ES-I3 (cell line): ENCODE measurements at regions not wholly inside any gene's neighbourhood (a gene's known extent, or its start where the extent isn't known, plus 50 kb on each side); places are given as distances from the start of the nearest gene placed in this dataset.

Experiments
- H3K36me3 ChIP-seq: 2 replicates; pipeline ENCODE4 v1.6.1; 2013; ENCODE audit warnings: mild to moderate bottlenecking, low read length, control low read depth, moderate library complexity; ENCODE audit not compliant: insufficient read depth
- H3K4me1 ChIP-seq: 2 replicates; pipeline ENCODE4 v1.6.1; 2013; ENCODE audit warnings: mild to moderate bottlenecking, control low read depth, low read length; ENCODE audit not compliant: insufficient read depth
- H3K9ac ChIP-seq: 2 replicates; pipeline ENCODE4 v1.6.1; 2013; ENCODE audit warnings: low read depth, mild to moderate bottlenecking, low read length, moderate library complexity
- H3K9me3 ChIP-seq: 2 replicates; pipeline ENCODE4 v1.6.1; 2013; ENCODE audit warnings: mild to moderate bottlenecking, low read length, moderate library complexity; ENCODE audit not compliant: control insufficient read depth, insufficient read depth

DNA sequence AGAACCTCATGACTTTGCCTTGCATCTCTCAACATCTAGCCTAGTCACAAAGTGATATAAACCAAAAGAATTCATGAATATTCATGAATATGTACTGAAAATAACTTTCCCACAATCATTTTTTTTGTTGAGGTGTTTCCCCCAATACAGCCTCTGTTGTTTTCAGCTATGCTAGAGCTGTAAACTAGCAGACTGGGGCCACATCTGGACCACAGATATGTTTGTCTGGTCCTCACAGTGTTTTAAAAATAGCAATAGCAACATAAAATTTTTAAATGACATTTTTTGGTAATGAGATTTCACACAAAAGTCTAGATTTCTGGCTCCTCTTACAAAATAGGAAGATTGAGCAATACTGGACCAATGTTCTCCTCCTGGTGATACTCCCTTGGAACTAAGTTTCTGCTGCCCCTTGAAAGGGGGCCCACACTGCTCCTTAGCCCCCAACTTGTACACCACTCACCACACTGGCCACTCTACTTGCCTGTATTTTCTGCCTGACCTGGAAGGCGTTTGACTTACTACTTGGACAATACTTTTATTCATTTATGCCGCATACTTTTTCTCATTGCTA lies 81.2 kb downstream of the BMP4 start:
- H3K36me3 ChIP-seq, result no peaks in the 10 kb centered on the region
- no peaks in the 10 kb centered on the region for H3K9me3 ChIP-seq
- no peaks in the 10 kb centered on the region for H3K4me1 ChIP-seq
- H3K9ac ChIP-seq, result no peak overlapping the region

DNA sequence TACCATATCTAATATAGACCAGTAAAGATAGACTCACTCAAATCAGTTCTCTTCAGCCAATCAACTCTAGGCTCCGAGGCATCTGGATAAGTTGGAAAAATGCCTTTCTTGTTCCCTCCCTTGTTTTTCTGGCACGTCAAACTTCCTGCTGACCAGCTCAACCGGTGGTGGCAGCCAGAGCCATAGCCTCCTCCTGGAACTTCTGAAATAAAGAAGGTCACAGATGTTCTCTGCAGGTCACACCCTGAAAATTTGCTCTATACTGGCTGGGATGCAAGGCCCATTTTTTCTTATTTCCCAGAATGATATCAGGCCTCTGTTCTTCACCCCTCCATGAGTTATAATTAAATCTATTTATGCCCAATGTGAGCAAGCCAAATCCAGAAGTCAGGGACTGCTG lies 81.9 kb downstream of the BMP4 start:
- no peaks in the 10 kb centered on the region for H3K36me3 ChIP-seq
- H3K9ac ChIP-seq, result no peak overlapping the region
- H3K4me1 ChIP-seq, result no peaks in the 10 kb centered on the region

DNA sequence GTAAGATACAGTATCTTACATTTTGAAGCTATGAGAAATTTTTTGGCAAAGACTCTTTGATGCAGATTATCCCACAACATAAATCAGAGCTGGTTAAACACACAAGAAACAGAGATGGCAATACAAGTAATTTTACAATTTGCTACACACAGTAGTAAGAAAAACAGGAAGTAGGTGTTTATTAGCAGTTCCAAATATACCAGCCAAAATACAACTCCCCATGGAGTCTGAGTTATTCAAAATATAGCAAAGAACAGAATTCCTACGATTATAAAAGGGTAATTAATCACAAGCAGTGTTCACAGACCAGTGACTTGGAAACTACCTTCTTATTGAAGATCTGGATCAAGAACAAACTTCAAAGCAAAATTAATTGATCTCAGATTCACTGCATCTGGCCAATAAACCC lies 83.9 kb downstream of the BMP4 start:
- Histone ChIP-seq H3K9me3 (no peaks in the 10 kb centered on the region), H3K4me1 (no peaks in the 10 kb centered on the region), H3K9ac (no peak overlapping the region), H3K36me3 (no peaks in the 10 kb centered on the region)

More for the DNA sequence above, 81.9 kb downstream of the BMP4 start:
- no peaks in the 10 kb centered on the region for H3K9me3 ChIP-seq

DNA sequence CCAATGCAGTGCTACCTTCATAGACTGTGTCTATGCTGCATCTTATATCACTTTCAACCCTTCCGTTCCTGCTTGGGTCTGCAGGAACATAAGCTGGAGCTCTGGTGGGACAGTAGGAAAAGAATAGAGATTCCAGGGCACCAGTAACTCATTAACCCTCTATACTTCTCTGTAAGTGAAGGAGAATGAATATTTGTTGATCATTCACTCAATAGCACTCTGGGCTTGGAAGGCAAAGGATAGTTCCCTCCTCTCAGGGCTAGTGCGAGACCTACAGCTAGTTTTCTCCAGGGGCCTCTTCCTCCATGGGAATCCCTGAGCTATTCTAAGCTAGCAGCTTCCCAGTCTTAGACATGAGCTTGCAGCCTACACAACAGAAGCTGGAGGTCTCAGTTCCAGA lies 84.7 kb downstream of the BMP4 start:
- Histone ChIP-seq H3K4me1 (no peaks in the 10 kb centered on the region), H3K36me3 (no peaks in the 10 kb centered on the region), H3K9ac (no peak overlapping the region), H3K9me3 (no peaks in the 10 kb centered on the region)

DNA sequence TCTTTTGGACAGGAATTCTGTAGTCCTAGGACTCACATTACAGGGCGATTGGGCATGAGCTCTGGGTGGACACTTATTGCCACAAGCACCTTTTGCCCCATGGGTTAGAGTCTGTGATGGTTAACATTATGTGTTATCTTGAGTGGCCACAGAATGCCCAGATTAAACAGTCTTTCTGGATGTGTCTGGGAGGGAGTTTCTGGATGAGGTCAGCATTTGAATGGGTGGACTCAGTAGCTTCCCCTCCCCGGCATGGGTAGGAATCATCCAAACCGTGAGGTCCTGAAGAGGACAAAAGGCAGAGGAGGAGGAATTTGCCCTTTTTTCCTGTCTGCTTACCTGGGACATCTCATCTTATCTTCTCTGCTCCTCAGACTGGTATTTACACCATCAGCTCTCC lies 85.6 kb downstream of the BMP4 start:
- Histone ChIP-seq H3K9me3 (no peaks in the 10 kb centered on the region), H3K9ac (no peak overlapping the region)

DNA sequence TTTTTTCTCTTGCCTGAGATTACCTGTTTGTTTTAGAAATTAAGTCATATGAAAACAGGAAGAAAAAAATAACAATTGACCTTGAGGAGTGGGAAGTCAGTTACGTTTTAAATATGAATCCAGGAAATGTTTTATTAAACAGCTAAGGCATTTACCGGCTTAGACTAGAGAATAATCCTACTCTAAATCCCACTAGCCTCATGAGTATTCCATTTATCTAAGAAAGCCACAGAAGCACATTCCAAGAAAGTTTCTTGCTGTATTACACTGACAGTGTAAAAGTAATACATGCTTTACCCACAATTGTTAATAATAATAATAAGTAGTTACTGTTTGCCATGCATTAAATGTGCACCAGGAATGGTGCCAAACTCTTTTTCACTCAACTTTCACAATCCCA lies 90.9 kb downstream of the BMP4 start:
- H3K36me3 ChIP-seq, result no peaks in the 10 kb centered on the region
- H3K4me1 ChIP-seq, result no peaks in the 10 kb centered on the region
- no peak overlapping the region for H3K9ac ChIP-seq
- no peaks in the 10 kb centered on the region for H3K9me3 ChIP-seq

More for the DNA sequence above, 85.6 kb downstream of the BMP4 start:
- Histone ChIP-seq H3K4me1 (no peaks in the 10 kb centered on the region), H3K36me3 (no peaks in the 10 kb centered on the region)

DNA sequence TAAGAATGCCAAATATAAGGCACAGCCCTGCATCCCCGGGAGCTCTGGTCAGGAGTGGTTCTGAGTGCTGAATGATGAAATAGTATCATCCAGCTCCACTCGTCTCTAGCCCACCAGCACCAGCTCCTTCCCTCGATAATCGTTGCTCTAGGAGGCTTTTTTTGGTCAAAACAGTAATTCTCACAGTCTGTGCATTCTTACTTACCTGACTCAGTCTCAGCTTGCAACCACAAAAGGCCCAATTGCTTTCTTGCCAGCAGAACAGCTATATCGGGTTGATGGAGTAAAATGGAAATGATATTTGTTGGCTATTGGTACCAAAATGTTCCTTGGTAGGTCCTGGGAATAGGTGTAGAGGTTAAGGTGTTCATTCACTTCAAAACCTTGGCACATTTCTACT lies 94.8 kb downstream of the BMP4 start:
- Histone ChIP-seq H3K4me1 (no peaks in the 10 kb centered on the region), H3K9ac (no peak overlapping the region), H3K36me3 (no peaks in the 10 kb centered on the region)

DNA sequence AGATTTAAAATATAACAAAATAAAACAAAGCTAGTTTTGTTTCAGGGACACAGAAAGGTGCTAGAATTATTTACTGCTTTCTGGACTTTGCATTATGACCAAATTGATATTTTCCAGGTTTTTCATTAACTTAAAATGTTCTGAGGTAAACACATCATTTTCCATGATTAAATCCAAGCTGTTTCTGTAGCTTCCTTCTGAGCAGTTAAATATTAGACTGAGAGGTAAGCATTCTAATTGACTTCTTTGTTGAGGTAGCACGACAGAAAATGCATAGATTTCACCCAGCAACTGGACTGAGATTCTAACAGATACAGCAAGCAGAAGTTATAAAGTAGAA lies 98.3 kb downstream of the BMP4 start:
- no peaks in the 10 kb centered on the region; the same call in 1 of the 2 replicates for H3K4me1 ChIP-seq
- no peaks in the 10 kb centered on the region for H3K9me3 ChIP-seq
- no peak overlapping the region for H3K9ac ChIP-seq
- H3K36me3 ChIP-seq, result no peaks in the 10 kb centered on the region

More for the DNA sequence above, 94.8 kb downstream of the BMP4 start:
- H3K9me3 ChIP-seq, result no peaks in the 10 kb centered on the region

DNA sequence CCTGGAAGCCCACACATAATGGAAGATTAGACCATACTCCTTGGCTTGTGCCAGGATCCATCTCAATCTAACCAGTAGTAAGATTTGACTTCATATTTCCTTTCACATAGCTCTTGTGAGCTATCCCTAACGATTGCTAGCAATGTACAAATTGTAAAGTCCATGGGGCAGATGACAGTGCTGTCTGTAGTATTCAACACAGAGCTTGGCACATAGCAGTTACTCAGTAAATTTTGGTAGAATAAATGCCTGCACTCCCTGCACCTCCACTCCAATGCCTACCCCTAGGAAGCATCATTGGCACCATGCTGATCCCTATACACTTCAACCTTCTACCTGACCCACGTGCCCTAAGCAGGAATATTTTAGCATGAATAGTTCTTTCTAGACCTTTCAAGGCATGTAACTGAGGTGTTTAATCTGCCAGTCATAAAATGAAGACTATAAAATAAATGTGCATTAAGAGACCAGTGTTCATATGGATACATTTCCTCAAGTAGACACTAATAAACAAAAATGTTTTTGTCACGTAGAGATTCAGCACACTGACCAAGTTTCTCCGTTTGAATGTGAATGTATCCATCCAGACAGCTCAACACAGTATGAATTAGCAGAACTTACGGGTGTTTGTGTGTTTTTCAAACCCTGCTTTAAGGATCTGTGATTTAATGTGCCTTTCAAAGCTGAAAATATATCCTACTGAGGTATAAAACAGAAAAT lies 98.8 kb downstream of the BMP4 start:
- Histone ChIP-seq H3K36me3 (no peaks in the 10 kb centered on the region), H3K9ac (no peak overlapping the region), H3K4me1 (no peaks in the 10 kb centered on the region; the same call in 1 of the 2 replicates), H3K9me3 (no peaks in the 10 kb centered on the region)

DNA sequence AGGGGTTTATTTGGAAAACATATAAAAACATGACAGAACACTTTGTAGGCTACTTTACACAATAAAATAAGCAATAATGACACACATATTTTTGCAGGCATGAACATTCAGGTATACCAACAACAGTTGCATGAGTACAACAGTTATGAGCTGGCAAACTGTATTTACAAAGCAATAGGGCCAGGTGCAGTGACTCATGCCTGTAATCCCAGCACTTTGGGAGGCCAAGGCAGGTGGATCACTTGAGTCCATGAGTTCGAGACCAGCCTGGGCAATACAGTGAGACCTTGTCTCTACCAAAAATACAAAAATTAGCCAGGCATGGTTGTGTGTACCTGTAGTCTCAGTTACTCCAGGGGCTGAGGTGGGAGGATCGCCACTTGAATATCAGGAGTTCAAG lies 101.1 kb downstream of the BMP4 start:
- Histone ChIP-seq H3K4me1 (peaks cover 8% of the 10 kb centered on the region), H3K9me3 (no peaks in the 10 kb centered on the region), H3K9ac (no peak overlapping the region), H3K36me3 (no peaks in the 10 kb centered on the region)

DNA sequence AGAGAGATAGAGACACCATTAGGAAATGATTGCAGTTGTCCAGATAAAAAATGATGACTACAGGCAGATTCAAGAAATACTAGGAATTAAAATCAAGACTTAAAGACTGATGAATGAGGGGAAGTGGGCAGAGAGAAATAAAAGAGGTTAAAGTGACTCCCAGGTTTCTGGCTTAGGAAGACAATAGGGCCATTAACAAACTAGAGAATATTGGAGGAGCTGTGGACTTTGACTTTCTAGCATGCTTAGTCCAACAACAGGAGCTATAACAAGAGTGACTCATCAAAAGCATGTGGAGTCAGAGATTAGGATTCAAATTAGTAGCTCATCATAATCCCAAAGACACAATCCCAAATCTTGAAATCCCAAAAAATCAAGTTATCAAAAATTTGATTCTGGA lies 101.5 kb downstream of the BMP4 start:
- peaks cover 8% of the 10 kb centered on the region for H3K4me1 ChIP-seq
- H3K9me3 ChIP-seq, result no peaks in the 10 kb centered on the region
- H3K36me3 ChIP-seq, result no peaks in the 10 kb centered on the region
- H3K9ac ChIP-seq, result no peak overlapping the region

DNA sequence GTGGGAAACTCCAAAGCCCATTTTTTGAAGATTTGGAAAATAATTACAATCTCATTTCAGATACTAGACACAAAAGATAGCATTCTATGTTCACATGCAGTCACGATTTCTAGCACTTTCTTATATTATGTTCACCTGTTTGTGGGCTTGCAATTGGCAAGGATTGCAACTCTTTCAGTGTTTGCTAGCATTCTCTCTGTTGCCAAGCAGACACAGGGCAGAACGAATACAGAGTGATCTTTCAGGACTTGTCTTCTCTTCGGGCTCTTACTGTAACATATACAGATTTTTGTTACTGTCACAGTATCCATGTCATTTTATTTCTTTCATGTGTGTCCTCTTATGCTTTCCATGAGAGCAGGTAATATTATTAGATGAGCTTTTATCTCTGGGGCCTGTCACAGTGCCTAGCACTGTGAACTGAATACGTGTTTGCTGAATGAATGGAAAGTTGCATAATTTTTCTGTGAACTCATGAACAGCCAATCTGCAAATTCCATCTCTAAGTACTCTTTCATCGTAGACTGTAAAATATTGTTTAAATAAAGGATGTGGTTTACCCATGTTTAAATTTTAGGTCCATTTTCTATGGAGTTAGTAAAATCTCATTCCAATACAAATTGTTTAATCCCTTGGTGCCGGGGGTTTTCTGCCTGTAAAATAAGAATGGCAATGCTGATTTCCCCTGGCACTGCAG lies 105.1 kb downstream of the BMP4 start:
- Histone ChIP-seq H3K4me1 (peaks cover 8% of the 10 kb centered on the region), H3K9ac (no peak overlapping the region), H3K9me3 (no peaks in the 10 kb centered on the region), H3K36me3 (no peaks in the 10 kb centered on the region)

DNA sequence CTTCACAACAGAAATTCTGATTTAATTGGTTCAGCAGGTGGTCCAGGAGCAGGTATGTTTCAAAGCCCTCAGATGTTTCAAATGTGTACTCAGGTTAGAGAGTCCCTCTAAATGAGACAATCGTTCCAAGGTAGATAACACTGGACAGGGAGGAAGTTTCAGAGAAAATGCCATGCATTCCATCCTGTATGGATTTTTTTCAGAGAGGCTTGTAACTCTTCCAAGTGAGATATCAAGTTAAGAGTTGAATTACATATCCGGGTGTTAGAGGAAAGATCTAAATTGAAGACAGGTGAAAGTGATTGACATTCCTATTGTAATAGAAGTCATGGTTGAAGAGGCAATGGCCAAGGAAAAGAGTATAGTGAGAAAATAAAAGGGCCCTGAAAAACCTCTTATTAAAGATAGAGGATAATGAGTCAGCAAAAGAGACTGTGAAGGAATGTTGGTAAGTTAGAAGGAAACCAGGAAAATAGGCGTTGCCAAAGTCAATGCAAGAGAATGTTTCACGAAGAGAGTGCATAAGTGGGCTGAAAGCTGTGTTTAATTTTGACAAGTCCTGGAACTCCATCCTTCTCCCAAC lies 105.8 kb downstream of the BMP4 start:
- H3K9me3 ChIP-seq, result no peaks in the 10 kb centered on the region
- H3K4me1 ChIP-seq, result peaks cover 8% of the 10 kb centered on the region
- H3K36me3 ChIP-seq, result no peaks in the 10 kb centered on the region
- no peak overlapping the region for H3K9ac ChIP-seq

DNA sequence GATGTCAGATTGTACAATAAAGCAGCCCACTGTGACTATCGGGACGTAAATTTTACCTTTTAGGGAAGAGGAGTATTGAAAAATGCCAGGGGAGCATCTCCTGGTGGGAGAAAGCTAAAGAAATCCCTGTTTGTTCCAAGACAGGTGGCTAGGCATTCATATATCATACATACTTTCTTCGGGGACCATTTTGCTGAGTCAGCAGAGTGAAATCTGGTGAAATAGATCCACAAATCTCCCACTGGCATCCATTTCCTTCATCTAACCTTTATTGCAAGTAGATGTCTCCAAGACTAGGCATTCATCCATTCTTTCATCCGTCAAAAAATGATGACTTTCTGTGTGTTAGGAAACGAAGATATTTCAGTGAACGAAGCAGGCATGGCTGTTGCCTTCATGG lies 107.1 kb downstream of the BMP4 start:
- Histone ChIP-seq H3K36me3 (no peaks in the 10 kb centered on the region), H3K9me3 (no peaks in the 10 kb centered on the region), H3K9ac (no peak overlapping the region), H3K4me1 (peaks cover 8% of the 10 kb centered on the region)

DNA sequence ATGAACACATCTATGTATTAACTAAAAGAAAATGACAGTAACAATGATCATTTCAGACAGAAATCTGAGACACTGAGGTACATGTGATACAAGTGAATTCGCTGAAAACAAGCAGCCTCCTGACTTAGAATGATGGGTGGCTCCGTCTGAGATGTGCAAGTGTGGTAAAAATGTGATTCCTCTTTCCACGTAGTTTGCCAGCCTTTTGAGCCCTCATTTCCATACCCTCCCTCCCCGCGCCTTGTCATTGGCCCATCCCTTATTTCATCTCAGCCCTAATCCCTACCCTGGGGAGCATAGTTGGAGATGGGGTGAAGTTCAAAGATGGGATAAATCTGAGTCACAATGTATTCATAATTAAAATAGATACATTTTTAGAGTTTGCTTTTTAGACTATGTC lies 107.8 kb downstream of the BMP4 start:
- H3K9me3 ChIP-seq, result no peaks in the 10 kb centered on the region
- no peaks in the 10 kb centered on the region for H3K36me3 ChIP-seq
- no peak overlapping the region for H3K9ac ChIP-seq
- H3K4me1 ChIP-seq, result peaks cover 8% of the 10 kb centered on the region
